HepG2 (cell line): ENCODE measurements at regions not wholly inside any gene's neighbourhood (a gene's known extent, or its start where the extent isn't known, plus 50 kb on each side); places are given as distances from the start of the nearest gene placed in this dataset.

Experiments
- ARNTL ChIP-seq: sonication (generic); formaldehyde crosslinking; IDR thresholded peaks from 2 replicates; pipeline ENCODE4 v1.4.0; 2020; ENCODE audit warnings: mild to moderate bottlenecking, missing genetic modification reagents
- DMTF1 ChIP-seq: sonication (generic); formaldehyde crosslinking; IDR thresholded peaks from 2 replicates; pipeline ENCODE4 v1.4.0; 2020; ENCODE audit warnings: mild to moderate bottlenecking, missing genetic modification reagents
- FOXO1 ChIP-seq: sonication (generic); formaldehyde crosslinking; IDR thresholded peaks from 2 replicates; pipeline ENCODE4 v1.4.0; 2020; ENCODE audit warnings: missing genetic modification reagents
- HMGXB4 ChIP-seq, 2 experiments: sonication (generic) in 1 of 2; formaldehyde crosslinking in 1 of 2; IDR thresholded peaks; 2 replicates each; pipeline versions ENCODE4 v1.4.0 to v1.6.1; 2018 to 2020; ENCODE audit warnings: missing genetic modification reagents in 2 of 2, borderline replicate concordance in 1 of 2, low read depth in 1 of 2, mild to moderate bottlenecking in 1 of 2, missing biosample characterization in 1 of 2
- HNRNPH1 ChIP-seq: fragments of 200-400 bp; formaldehyde crosslinking; optimal IDR thresholded peaks from 2 replicates; pipeline ENCODE3; 2017; ENCODE audit warnings: mild to moderate bottlenecking, low read depth, low read length
- IKZF1 ChIP-seq: fragments of 450-650 bp; IDR thresholded peaks from 2 replicates; pipeline ENCODE4 v1.7.1; 2016
- KLF11 ChIP-seq: IDR thresholded peaks from 2 replicates; pipeline ENCODE4 v1.6.1; 2016; ENCODE audit warnings: missing compliant biosample characterization
- NBN ChIP-seq: fragments of 450-650 bp; conservative IDR thresholded peaks from 2 replicates; pipeline ENCODE4 v1.6.1; 2017
- NFRKB ChIP-seq: fragments of 450-650 bp; IDR thresholded peaks from 2 replicates; pipeline ENCODE4 v1.6.1; 2017
- RARA ChIP-seq: IDR thresholded peaks from 2 replicates; pipeline ENCODE4 v1.6.1; 2016; ENCODE audit warnings: missing genetic modification reagents, missing compliant biosample characterization
- SMAD3 ChIP-seq: sonication (generic); formaldehyde crosslinking; IDR thresholded peaks from 2 replicates; pipeline ENCODE4 v1.4.0; 2020; ENCODE audit warnings: missing genetic modification reagents
- TCF12 ChIP-seq, 2 experiments: fragments of 450-650 bp in 1 of 2; sonication (generic) in 1 of 2; formaldehyde crosslinking in 1 of 2; IDR thresholded peaks; 2 replicates each; pipeline versions ENCODE4 v1.6.1 to v1.8.0; 2017 to 2022; ENCODE audit warnings: antibody characterized with exemption in 1 of 2, mild to moderate bottlenecking in 1 of 2, missing genetic modification reagents in 1 of 2, moderate library complexity in 1 of 2
- WIZ ChIP-seq: sonication (generic); formaldehyde crosslinking; IDR thresholded peaks from 2 replicates; pipeline ENCODE4 v1.5.1; 2020; ENCODE audit warnings: mild to moderate bottlenecking, missing genetic modification reagents
- YEATS2 ChIP-seq: sonication (generic); formaldehyde crosslinking; IDR thresholded peaks from 2 replicates; pipeline ENCODE4 v1.4.0; 2020; ENCODE audit warnings: missing genetic modification reagents, borderline replicate concordance
- ZNF124 ChIP-seq: sonication (generic); formaldehyde crosslinking; IDR thresholded peaks from 2 replicates; pipeline ENCODE4 v1.4.0; 2020; ENCODE audit warnings: missing genetic modification reagents
- ZNF18 ChIP-seq: sonication (generic); formaldehyde crosslinking; IDR thresholded peaks from 2 replicates; pipeline ENCODE4 v1.8.0; 2022; ENCODE audit warnings: mild to moderate bottlenecking, missing genetic modification reagents; ENCODE audit not compliant: insufficient replicate concordance
- ZNF207 ChIP-seq: fragments of 450-650 bp; IDR thresholded peaks from 2 replicates; pipeline ENCODE4 v1.6.1; 2016; ENCODE audit warnings: antibody characterized with exemption, borderline replicate concordance
- ZNF253 ChIP-seq: sonication (generic); formaldehyde crosslinking; IDR thresholded peaks from 2 replicates; pipeline ENCODE4 v1.8.0; 2022; ENCODE audit warnings: mild to moderate bottlenecking, missing genetic modification reagents, borderline replicate concordance
- ZNF33B ChIP-seq: sonication (generic); formaldehyde crosslinking; IDR thresholded peaks from 2 replicates; pipeline ENCODE4 v1.5.1; 2020; ENCODE audit warnings: mild to moderate bottlenecking, missing genetic modification reagents
- ZNF446 ChIP-seq: sonication (generic); formaldehyde crosslinking; IDR thresholded peaks from 2 replicates; pipeline ENCODE4 v1.5.0; 2020; ENCODE audit warnings: mild to moderate bottlenecking, missing genetic modification reagents
- ZSCAN29 ChIP-seq: sonication (generic); formaldehyde crosslinking; conservative IDR thresholded peaks from 2 replicates; pipeline ENCODE4 v1.4.0; 2020; ENCODE audit warnings: mild to moderate bottlenecking, missing genetic modification reagents
- TF ChIP-seq, protein P1 (sequence below): IDR thresholded peaks from 2 replicates; pipeline ENCODE4 v1.6.1; 2012; ENCODE audit warnings: low read depth, low read length, improper control_type of control experiment

DNA sequence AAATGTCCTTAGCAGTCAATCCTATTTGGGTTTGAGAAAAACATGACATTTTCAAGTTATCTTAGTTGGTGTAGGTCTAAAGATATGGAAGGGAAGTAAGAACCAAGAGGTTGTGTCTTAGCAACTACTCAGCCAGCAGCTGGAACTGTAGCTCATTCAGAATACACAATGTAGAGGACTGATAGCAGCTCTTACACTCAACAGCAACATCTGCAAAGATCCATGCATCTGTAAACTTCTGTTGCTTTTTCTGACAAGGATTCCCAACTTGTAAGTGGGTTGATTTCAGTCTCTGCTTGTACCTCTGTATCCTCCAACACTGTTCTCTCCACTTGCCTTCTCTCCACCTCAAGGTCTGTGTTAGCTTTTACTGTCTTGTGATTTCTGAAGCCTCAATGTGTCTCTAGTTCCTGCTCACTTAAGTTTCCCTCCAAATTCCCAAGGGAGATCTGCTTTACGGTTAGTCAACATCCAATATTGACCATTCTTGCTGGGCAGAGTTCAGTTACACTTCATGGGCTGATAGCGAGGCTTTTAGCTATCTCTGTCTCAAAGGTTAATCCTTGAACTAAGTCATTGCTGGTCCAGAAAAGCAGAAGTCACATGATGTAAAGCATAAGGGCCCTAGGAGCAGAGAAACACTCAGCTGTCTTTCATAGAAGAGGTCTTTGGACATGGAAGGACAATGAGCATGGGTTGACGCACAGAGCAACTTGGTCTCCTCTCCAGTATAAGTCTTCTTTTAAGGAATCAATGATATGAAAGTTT lies 71.6 kb upstream of the LGSN start (continued):
- TF ChIP-seq NBN (no peak), HNRNPH1 (no peak), ARNTL (peak; percentile 77; the same call in 1 of the 2 replicates), ZNF253 (CRISPR knock-in tag) (no peak), ZNF446 (no peak), DMTF1 (CRISPR knock-in tag) (no peak), ZNF33B (CRISPR knock-in tag) (peak; percentile 95), IKZF1 (no peak), YEATS2 (CRISPR knock-in tag) (peak; percentile 90), ZNF18 (CRISPR knock-in tag) (peak; percentile 90), RARA (peak; percentile 88), ZNF124 (CRISPR knock-in tag) (peak; percentile 97), FOXO1 (peak; percentile 97), SMAD3 (CRISPR knock-in tag) (peak; percentile 98), HMGXB4 (CRISPR knock-in tag; IDR thresholded peaks at IDR 0.05; ENCODE audit: borderline replicate concordance in 1 of 2, low read depth in 1 of 2) (peak; percentile 71 to 75; a peak in 3 of 4 replicates), KLF11 (CRISPR knock-in tag) (peak; percentile 99), NFRKB (no peak), ZNF207 (no peak), WIZ (no peak), TCF12 (IDR thresholded peaks at IDR 0.05) (no peak), TCF12 (CRISPR knock-in tag; IDR thresholded peaks at IDR 0.05) (no peak; the same call in 1 of the 2 replicates), ZSCAN29 (CRISPR knock-in tag) (peak; percentile 83)
- TF ChIP-seq, protein P1, sequence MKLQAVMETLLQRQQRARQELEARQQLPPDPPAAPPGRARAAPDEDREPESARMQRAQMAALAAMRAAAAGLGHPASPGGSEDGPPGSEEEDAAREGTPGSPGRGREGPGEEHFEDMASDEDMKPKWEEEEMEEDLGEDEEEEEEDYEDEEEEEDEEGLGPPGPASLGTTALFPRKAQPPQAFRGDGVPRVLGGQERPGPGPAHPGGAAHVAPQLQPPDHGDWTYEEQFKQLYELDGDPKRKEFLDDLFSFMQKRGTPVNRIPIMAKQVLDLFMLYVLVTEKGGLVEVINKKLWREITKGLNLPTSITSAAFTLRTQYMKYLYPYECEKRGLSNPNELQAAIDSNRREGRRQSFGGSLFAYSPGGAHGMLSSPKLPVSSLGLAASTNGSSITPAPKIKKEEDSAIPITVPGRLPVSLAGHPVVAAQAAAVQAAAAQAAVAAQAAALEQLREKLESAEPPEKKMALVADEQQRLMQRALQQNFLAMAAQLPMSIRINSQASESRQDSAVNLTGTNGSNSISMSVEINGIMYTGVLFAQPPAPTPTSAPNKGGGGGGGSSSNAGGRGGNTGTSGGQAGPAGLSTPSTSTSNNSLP = peak; percentile 41; the same call in 1 of the 2 replicates
